ENCODE measurements at regions not wholly inside any gene's neighbourhood (a gene's known extent, or its start where the extent isn't known, plus 50 kb on each side); places are given as distances from the start of the nearest gene placed in this dataset.
"Not testable (repeated sequence)": the region's sequence is repeated elsewhere in the genome, so short reads cannot be mapped to it uniquely, and the experiment has no call there.

GRCh38 chr4:148561467-148561866 lies 119.3 kb upstream of the NR3C2 start:
- no peak for FAIRE-seq
- no peak for DNase-seq (ENCODE audit: low spot score)

- no peak for FAIRE-seq
- no peak for DNase-seq (ENCODE audit: low spot score)
Measured at GRCh38 chr4:148557793-148558192, 115.6 kb upstream of the NR3C2 start.

GRCh38 chr4:148550788-148551187 lies 108.6 kb upstream of the NR3C2 start:
- FAIRE-seq (no peak), DNase-seq (ENCODE audit: low spot score) (no peak)

GRCh38 chr4:148542922-148543623 lies 100.9 kb upstream of the NR3C2 start:
- no peak for DNase-seq (ENCODE audit: low spot score)
- no peak for FAIRE-seq

- FAIRE-seq (no peak), DNase-seq (ENCODE audit: low spot score) (no peak)
Measured at GRCh38 chr4:148540622-148541326, 98.6 kb upstream of the NR3C2 start.

- DNase-seq (ENCODE audit: low spot score): no peak
- FAIRE-seq: no peak
Measured at GRCh38 chr4:148539387-148539786, 97.2 kb upstream of the NR3C2 start.

- DNase-seq (ENCODE audit: low spot score); FAIRE-seq: not testable (repeated sequence)
Measured at GRCh38 chr4:148533851-148534250, 91.6 kb upstream of the NR3C2 start.

GRCh38 chr4:148530114-148530513 lies 87.9 kb upstream of the NR3C2 start:
- no peak for FAIRE-seq

GRCh38 chr4:148527571-148527970 lies 85.4 kb upstream of the NR3C2 start:
- DNase-seq (ENCODE audit: low spot score): no peak
- FAIRE-seq: no peak

More at GRCh38 chr4:148530114-148530513, 87.9 kb upstream of the NR3C2 start:
- no peak for DNase-seq (ENCODE audit: low spot score)

GRCh38 chr4:148522995-148523394 lies 80.8 kb upstream of the NR3C2 start:
- no peak for DNase-seq (ENCODE audit: low spot score)
- FAIRE-seq: no peak

- FAIRE-seq (no peak), DNase-seq (ENCODE audit: low spot score) (no peak)
Measured at GRCh38 chr4:148515248-148515647, 73.0 kb upstream of the NR3C2 start.

GRCh38 chr4:148514581-148514980 lies 72.4 kb upstream of the NR3C2 start:
- DNase-seq (ENCODE audit: low spot score) (no peak), FAIRE-seq (no peak)

- FAIRE-seq (no peak), DNase-seq (ENCODE audit: low spot score) (no peak)
Measured at GRCh38 chr4:148514041-148514440, 71.8 kb upstream of the NR3C2 start.

- DNase-seq (ENCODE audit: low spot score) (no peak), FAIRE-seq (no peak)
Measured at GRCh38 chr4:148510211-148510610, 68.0 kb upstream of the NR3C2 start.

- no peak for FAIRE-seq
- no peak for DNase-seq (ENCODE audit: low spot score)
Measured at GRCh38 chr4:148503681-148504080, 61.5 kb upstream of the NR3C2 start.

GRCh38 chr4:148497258-148497657 lies 55.0 kb upstream of the NR3C2 start:
- no peak for FAIRE-seq
- DNase-seq (ENCODE audit: low spot score): no peak

- DNase-seq (ENCODE audit: low spot score) (no peak), FAIRE-seq (no peak)
Measured at GRCh38 chr4:148495463-148495862, 53.2 kb upstream of the NR3C2 start.
